Esophagus muscularis mucosa (tissue), 4 donors: ENCODE measurements at regions not wholly inside any gene's neighbourhood (a gene's known extent, or its start where the extent isn't known, plus 50 kb on each side); places are given as distances from the start of the nearest gene placed in this dataset.

ENCODE experiments used
- DNase-seq: peaks from one replicate; pipeline ENCODE4 v3.0.0-alpha.2; 2017; ENCODE audit errors: extremely low spot score
- H3K27ac ChIP-seq, 4 donors: fragments of 200-600 bp; sonication (generic); replicated peaks in 1 of 4; 1 replicate in 3 of 4; 2 replicates in 1 of 4; pipeline ENCODE4 v1.5.1; 2016 to 2019; ENCODE audit warnings: mild to moderate bottlenecking in 1 of 4
- H3K27me3 ChIP-seq, 4 donors: fragments of 200-600 bp; sonication (generic); one replicate each; pipeline versions ENCODE4 v1.5.1 to v1.6.0; 2016 to 2019
- H3K36me3 ChIP-seq, 4 donors: fragments of 200-600 bp; sonication (generic); one replicate each; pipeline ENCODE4 v1.5.1; 2016 to 2019
- H3K4me1 ChIP-seq, 4 donors: fragments of 200-600 bp; sonication (generic); one replicate each; pipeline ENCODE4 v1.5.1; 2016 to 2019
- H3K4me3 ChIP-seq, 4 donors: fragments of 200-600 bp; sonication (generic); 1 replicate in 2 of 4; 2 replicates in 2 of 4; pipeline ENCODE4 v1.5.1; 2016 to 2019; ENCODE audit warnings: mild to moderate bottlenecking in 4 of 4, moderate library complexity in 1 of 4
- H3K9me3 ChIP-seq, 4 donors: fragments of 200-600 bp; sonication (generic); 1 replicate in 3 of 4; 2 replicates in 1 of 4; pipeline ENCODE4 v1.5.1; 2016 to 2019
- CTCF ChIP-seq, 3 experiments: fragments of 200-600 bp in 2 of 3; fragments of 450-650 bp in 1 of 3; sonication (generic) in 2 of 3; IDR thresholded peaks; one replicate each; pipeline ENCODE4 v1.5.1; 2017 to 2019; ENCODE audit warnings: antibody characterized with exemption in 3 of 3, mild to moderate bottlenecking in 2 of 3, moderate library complexity in 1 of 3
- EP300 ChIP-seq: sonication (generic); formaldehyde crosslinking; IDR thresholded peaks from one replicate; pipeline ENCODE4 v1.6.1; 2017; ENCODE audit warnings: antibody characterized with exemption
- POLR2A ChIP-seq: fragments of 450-650 bp; IDR thresholded peaks from one replicate; pipeline ENCODE4 v1.6.1; 2017; ENCODE audit warnings: antibody characterized with exemption, moderate library complexity, mild to moderate bottlenecking, low read depth
- POLR2AphosphoS5 ChIP-seq, 2 donors: sonication (generic); formaldehyde crosslinking; IDR thresholded peaks; one replicate each; pipeline ENCODE4 v1.6.1; 2017; ENCODE audit warnings: antibody characterized with exemption in 2 of 2
- WGBS: methylation state at CpG from one replicate; pipeline ENCODE4 v1.1.5; 2018; 5-methylcytosine and 5-hydroxymethylcytosine counted together
- intact Hi-C: fragments of 100-400 bp; cut with DNase I; formaldehyde crosslinking; loops from one replicate; pipeline ENCODE4 v1.15.1; 2023

GRCh38 chrX:39283239-39283638 is 482.0 kb downstream of the MID1IP1 start:
- intact Hi-C loops, result no loop called here

DNA sequence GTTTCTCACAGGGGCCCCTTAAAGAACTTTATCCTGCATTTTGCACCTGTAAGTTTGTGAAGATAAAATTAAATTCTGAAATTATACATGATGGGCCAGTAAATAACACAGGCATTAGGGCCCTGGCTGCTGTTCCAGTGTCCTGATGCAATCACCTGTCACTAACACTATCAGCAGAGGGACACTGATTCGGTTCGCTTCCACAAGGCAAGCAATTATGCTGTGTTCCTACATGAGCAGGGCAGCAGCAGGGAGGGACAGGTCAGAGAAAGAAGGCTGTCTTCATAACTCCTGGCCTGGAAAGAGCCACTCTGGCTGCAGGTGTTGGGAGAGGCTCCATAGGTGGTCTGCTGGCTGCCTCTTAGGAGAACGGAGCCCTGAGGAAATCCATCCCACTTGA is 487.3 kb downstream of the MID1IP1 start:
- Histone ChIP-seq H3K36me3 (no peaks in the 10 kb centered on the region), H3K4me3 (no peak overlapping the region), H3K27ac (no peak overlapping the region), H3K27me3 (no peaks in the 10 kb centered on the region), H3K9me3 (peaks cover 0 to 17% (median under 1%) of the 10 kb centered on the region in 4 donors), H3K4me1 (no peaks in the 10 kb centered on the region)
- 88% methylated on average over 3 of the region's 3 CpGs for WGBS
- no peak for DNase-seq
- no peak for TF ChIP-seq CTCF (IDR thresholded peaks at IDR 0.05)
- intact Hi-C loops, result no loop called here

More at GRCh38 chrX:39283239-39283638, 482.0 kb downstream of the MID1IP1 start:
- no peak for TF ChIP-seq EP300
- TF ChIP-seq POLR2A, result no peak
- no peak for TF ChIP-seq POLR2AphosphoS5 (IDR thresholded peaks at IDR 0.05)
- TF ChIP-seq CTCF (IDR thresholded peaks at IDR 0.05), result no peak
- Histone ChIP-seq H3K36me3 (no peaks in the 10 kb centered on the region), H3K4me3 (no peak overlapping the region), H3K4me1 (no peaks in the 10 kb centered on the region), H3K27ac (no peak overlapping the region), H3K27me3 (no peaks in the 10 kb centered on the region), H3K9me3 (peaks cover 0 to 38% (median 3%) of the 10 kb centered on the region in 4 donors)
- DNase-seq, result no peak

DNA sequence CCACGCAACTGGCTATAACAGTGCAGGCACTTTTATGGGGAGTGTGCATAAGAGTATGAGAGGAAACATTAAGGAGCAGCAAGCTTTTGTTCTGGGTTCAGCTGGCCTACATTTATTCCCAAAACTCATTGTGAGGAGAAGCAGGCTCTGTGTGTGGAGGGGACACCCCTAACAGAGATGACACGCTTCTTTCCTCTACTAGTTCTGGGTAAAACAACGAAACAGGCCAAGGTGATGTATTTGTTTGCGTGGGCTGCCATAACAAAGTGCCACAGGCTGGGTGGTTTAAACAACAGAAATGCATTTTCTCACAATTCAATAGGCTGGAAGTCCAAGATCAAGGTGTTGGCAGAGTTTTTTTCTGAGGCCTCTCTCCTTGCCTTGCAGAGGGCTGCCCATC is 488.6 kb downstream of the MID1IP1 start:
- H3K4me1 ChIP-seq, result no peaks in the 10 kb centered on the region
- H3K36me3 ChIP-seq, result no peaks in the 10 kb centered on the region
- no peaks in the 10 kb centered on the region for H3K27me3 ChIP-seq
- H3K27ac ChIP-seq, result no peak overlapping the region
- no peak overlapping the region for H3K4me3 ChIP-seq
- DNase-seq, result no peak
- no peak for TF ChIP-seq CTCF (IDR thresholded peaks at IDR 0.05)
- TF ChIP-seq POLR2AphosphoS5 (IDR thresholded peaks at IDR 0.05), result no peak
- no peak for TF ChIP-seq POLR2A
- no peak for TF ChIP-seq EP300
- WGBS, result 82% methylated on average over 4 of the region's 4 CpGs
- H3K9me3 ChIP-seq, result peaks cover 0 to 7% (median 0%) of the 10 kb centered on the region in 4 donors
- intact Hi-C loops, result no loop called here

DNA sequence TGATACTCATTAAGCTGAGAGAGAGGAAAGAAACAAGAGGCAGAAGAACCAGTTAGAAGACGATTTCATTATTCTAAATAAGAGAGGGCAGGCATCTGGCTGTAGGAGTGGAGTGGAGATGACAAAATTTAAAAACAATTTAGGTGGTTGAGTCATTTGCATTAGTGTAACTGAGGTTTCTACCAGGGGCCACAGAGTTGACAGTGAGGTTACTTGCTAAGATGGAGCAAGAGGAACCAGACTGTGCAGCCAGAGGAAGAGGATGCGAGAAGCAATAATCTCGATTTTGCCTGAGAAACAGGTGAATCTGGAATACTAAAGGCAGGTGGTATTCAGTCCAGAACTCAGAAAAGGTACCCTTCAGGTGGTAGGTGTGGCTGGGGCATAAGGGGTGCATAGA is 491.9 kb downstream of the MID1IP1 start:
- peaks cover 0 to 11% (median 0%) of the 10 kb centered on the region in 4 donors for H3K9me3 ChIP-seq
- no peak overlapping the region for H3K27ac ChIP-seq
- no peaks in the 10 kb centered on the region for H3K4me1 ChIP-seq
- no peak for TF ChIP-seq POLR2A
- TF ChIP-seq POLR2AphosphoS5 (IDR thresholded peaks at IDR 0.05), result no peak
- no peak for TF ChIP-seq EP300
- TF ChIP-seq CTCF (IDR thresholded peaks at IDR 0.05), result no peak
- intact Hi-C loops, result no loop called here
- no peak for DNase-seq
- H3K4me3 ChIP-seq, result no peak overlapping the region
- H3K36me3 ChIP-seq, result no peaks in the 10 kb centered on the region
- 72% methylated on average over 3 of the region's 3 CpGs for WGBS
- no peaks in the 10 kb centered on the region for H3K27me3 ChIP-seq

- TF ChIP-seq EP300, result no peak
- TF ChIP-seq CTCF (IDR thresholded peaks at IDR 0.05), result no peak
- no peak for TF ChIP-seq POLR2AphosphoS5 (IDR thresholded peaks at IDR 0.05)
- no peak for TF ChIP-seq POLR2A
- Histone ChIP-seq H3K4me1 (no peaks in the 10 kb centered on the region), H3K27ac (no peak overlapping the region), H3K9me3 (peaks cover 0 to 11% (median 0%) of the 10 kb centered on the region in 4 donors), H3K4me3 (no peak overlapping the region), H3K36me3 (no peaks in the 10 kb centered on the region), H3K27me3 (no peaks in the 10 kb centered on the region)
- intact Hi-C loops, result no loop called here
- no peak for DNase-seq
- WGBS, result 74% methylated on average over 5 of the region's 5 CpGs
Measured at GRCh38 chrX:39296472-39296871, 495.2 kb downstream of the MID1IP1 start.
